GM12878 (cell line): ENCODE measurements at regions not wholly inside any gene's neighbourhood (a gene's known extent, or its start where the extent isn't known, plus 50 kb on each side); places are given as distances from the start of the nearest gene placed in this dataset.

ENCODE experiments used
- CUX1 ChIP-seq: IDR thresholded peaks from 2 replicates; pipeline ENCODE4 v1.6.1; 2012; ENCODE audit warnings: improper control_type of control experiment, low read depth, low read length; ENCODE audit not compliant: insufficient replicate concordance
- IRF5 ChIP-seq: fragments of 450-650 bp; IDR thresholded peaks from 2 replicates; pipeline ENCODE4 v1.6.1; 2017; ENCODE audit warnings: borderline replicate concordance
- USF1 ChIP-seq: IDR thresholded peaks from 2 replicates; pipeline ENCODE4 v1.6.1; 2011; ENCODE audit warnings: borderline replicate concordance, low read depth, mild to moderate bottlenecking, moderate library complexity, mixed read lengths, low read length; ENCODE audit not compliant: insufficient read depth; ENCODE audit errors: extremely low read length

- TF ChIP-seq IRF5 = no peak
- TF ChIP-seq USF1 = no peak
- TF ChIP-seq CUX1 = no peak
Measured at GRCh38 chr2:61671561-61672315, 133.6 kb upstream of the XPO1 start (continued).
